Frontal cortex (tissue), 3 donors: ENCODE measurements at regions not wholly inside any gene's neighbourhood (a gene's known extent, or its start where the extent isn't known, plus 50 kb on each side); places are given as distances from the start of the nearest gene placed in this dataset.
"Not testable (repeated sequence)": the region's sequence is repeated elsewhere in the genome, so short reads cannot be mapped to it uniquely, and the experiment has no call there.

ENCODE experiments used
- DNase-seq, 2 donors: peaks; one replicate each; pipeline ENCODE4 v3.0.0; 2012; ENCODE audit warnings: low spot score in 2 of 2
- FAIRE-seq: peaks from 2 replicates; lab custom pipeline; 2012; peaks lifted over from hg19 to GRCh38; lab: Jason Lieb, UNC
- donor health status: control.
- donor health status: control.
- donor health status: control.

DNA sequence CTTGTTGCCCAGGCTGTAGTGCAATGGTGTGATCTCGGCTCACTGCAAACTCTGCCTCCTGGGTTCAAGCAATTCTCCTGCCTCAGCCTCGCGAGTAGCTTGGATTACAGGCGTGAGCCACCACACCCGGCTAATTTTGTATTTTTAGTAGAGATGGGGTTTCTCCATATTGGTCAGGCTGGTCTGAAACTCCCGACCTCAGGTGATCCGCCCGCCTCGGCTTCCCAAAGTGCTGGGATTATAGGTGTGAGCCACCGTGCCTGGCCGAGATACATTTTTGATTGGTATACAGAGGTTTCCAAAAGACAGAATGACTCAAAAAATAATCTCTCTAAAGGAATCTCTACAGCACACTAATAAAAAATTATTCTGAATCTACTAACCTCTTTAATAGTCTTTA is 187.0 kb upstream of the RTL1 start:
- DNase-seq, FAIRE-seq: not testable (repeated sequence)

DNA sequence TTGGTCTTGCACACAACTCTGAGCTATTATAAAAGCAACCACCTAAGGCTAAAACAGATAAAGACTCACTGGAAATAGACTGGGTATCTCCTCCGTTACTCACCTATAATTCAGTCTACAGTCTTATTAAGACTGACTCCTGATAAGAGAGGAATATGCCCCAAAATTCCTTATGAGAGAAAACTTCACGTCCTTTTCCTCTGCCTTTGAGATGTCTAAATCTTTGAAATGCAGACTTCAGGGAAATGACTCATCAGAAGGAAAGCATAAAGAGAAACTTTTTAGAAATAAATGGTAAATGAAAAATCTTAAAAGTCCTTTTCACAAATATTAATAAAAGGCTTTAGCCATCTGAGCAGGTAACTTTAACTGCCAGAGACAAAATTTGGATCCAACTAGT is 187.5 kb upstream of the RTL1 start:
- DNase-seq (no peak), FAIRE-seq (no peak)

DNA sequence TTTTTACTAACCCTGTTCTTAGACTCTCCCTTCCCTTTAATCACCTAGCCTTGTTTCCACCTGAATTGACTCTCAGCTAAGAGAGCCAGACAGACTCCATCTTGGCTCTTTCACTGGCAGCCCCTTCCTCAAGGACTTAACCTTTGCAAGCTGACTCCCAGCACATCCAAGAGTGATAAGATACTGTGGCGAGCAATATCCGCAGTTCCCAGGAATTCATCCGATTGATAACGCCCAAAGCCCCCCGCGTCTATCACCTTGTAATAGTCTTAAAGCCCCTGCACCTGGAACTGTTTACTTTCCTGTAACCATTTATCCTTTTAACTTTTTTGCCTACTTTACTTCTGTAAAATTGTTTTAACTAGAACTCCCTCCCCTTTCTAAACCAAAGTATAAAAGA is 191.4 kb upstream of the RTL1 start:
- DNase-seq, FAIRE-seq: not testable (repeated sequence)

DNA sequence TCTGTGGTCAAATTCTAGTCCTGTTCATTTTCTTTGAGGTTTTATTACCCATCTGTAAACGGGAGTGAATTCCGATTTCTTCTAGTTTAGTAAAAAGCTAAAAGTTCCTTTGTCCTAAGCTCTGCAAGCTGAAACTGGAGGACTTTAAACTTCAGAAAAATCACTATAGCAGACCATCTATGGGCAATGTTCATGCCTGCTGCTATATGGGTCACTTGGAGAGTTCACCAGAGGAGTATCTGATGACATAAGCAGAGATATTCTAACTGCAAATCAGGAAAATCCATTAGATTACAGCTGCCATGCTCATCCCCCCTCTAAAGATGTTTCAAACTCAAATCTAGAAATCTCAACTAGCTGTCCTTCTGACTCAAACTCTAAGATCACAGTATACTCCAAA is 193.0 kb upstream of the RTL1 start:
- no peak for FAIRE-seq
- DNase-seq: no peak

DNA sequence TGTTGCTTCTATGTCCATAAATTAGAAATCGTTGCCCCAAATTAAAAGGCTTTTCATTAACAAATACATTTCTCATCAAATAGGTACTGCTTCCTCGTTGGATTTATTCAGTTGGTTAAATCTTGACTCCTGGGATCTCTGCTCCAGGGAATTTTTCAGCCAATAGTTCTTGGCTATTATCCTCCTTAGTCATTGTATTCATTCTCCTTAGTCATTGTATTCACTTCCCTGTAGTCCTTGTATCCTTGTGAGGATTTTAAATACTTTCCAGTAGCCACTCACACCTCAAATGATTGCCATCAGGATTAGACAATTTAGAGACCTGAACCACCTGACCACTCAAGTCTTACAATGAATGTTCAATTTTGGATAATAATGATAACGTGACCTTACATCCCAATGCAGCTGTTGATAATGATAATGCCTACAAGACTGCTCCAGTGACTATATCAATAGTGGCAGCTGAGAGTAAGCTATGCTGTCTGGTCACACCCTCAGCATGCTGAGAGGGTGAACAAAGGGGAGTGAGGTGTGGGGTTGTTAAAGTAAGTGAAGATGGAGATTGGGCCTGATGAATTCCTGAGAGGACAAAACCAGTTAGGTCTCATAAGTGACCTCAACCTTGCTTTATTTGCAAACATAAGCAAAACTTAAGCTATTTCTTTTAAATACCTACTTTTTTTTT is 193.7 kb upstream of the RTL1 start:
- FAIRE-seq (no peak), DNase-seq (no peak)

DNA sequence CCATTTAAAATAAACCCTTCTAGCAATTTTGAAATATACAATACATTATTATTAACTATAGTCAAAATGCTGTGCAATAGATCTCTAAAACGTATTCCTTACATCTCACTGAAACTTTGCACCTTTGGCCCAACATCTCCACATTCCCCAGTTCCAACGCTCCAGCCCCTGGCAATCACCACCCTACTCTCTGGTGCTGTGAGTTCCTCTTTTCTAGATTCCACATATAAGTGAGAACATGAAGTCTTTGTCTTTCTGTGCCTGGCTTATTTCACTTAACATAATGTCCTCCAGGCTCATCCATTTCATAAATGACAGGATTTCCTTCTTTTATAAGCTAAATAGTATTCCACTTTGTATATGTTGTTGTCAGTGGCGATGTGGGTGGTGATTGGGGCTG is 194.7 kb upstream of the RTL1 start:
- FAIRE-seq: no peak

DNA sequence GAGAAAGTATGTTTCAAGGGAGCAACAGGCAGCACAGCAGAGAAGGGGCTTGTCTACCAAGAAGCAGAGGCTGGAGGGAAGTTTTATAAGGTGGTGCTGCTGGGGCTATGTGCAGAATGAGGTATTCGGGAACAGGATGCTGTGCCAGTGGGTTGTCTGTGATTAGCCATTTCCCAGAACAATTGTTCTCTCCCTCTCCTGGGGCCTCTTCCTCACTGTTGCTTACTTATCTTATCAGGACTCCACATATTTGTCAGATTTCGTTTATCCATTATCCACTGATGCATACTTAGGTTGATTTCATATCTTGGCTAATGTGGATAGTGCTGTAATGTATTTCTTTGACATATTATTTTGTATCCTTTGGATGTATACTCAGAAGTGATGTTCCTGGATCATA is 195.1 kb upstream of the RTL1 start:
- DNase-seq (no peak), FAIRE-seq (no peak)

More for the DNA sequence above, 194.7 kb upstream of the RTL1 start:
- no peak for DNase-seq

DNA sequence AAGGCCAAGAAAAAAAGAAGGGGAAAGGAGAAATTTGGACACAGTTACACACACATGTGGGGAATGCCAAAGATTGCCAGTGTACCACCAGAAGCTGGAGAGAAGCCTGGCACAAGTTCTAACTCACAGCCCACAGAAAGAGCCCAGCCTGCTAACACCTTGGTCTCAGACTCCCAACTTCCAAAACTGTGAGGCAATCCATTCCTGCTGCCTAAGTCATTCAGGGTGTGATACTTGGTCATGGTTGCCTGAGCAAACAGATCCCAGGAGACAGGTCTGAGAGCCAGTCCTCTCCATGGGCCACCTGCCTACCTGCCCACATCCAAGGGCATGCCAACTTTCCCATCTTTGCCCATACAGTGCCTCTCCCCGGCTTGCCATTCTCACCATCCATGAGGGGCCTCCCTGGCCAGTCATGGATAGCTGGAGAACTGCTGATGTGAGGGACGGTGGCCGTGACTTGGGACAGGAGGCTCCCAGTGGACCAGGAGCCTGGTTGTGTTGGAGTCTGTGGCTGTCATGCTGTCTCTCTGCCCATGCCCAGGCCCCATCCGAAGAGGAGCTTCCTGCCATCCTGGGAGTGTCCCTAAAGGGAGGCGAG is 198.0 kb upstream of the RTL1 start:
- DNase-seq: no peak
- FAIRE-seq: no peak

DNA sequence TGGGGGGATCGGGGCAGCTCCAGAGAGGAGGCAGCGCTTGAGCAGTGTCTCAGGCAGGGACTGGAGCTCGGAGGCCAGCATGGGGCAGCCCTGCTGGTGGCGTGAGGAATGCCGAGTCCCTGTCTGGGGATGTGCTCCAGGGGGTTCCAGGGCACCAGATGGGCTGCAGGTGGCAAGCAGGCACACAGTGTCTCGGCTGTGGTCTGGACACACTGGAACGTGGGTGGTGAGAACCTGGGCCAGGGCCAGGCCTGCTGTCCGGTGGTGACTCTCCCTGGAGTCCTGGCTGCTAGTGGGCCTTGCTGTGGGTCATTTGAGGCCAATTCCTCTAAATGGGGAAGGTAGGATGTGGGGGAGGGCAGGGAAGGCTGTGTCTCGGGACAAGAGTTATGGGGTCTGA is 199.4 kb upstream of the RTL1 start:
- DNase-seq: no peak
- FAIRE-seq: no peak

DNA sequence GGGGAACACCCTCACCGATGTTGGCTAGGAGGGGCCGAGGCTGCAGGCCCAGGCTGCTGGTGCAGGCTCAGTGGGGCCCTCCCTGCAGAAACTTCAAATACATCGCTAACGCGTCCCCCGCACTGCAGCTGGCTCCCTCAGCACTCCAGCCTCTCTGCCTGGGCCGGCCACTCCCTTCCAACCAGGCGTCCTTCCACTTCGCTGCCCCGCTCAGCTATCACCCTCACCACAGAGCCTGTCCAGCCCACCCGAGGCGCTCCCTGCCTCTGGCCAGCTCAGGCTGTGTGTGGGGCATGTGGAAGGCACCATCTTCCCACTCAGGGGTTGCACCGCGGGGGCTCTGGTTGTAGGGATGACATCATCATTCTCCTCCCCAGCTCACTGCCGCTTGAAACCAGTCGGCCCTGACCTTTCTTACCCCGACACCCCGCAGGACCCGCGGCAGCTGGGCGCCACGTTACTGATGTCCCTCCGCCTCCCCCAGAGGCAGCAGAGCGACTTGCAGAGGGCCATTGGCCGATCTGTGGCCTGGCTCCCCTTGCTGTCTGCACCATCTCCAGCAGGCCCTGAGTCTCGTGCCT is 199.9 kb upstream of the RTL1 start:
- no peak for FAIRE-seq

DNA sequence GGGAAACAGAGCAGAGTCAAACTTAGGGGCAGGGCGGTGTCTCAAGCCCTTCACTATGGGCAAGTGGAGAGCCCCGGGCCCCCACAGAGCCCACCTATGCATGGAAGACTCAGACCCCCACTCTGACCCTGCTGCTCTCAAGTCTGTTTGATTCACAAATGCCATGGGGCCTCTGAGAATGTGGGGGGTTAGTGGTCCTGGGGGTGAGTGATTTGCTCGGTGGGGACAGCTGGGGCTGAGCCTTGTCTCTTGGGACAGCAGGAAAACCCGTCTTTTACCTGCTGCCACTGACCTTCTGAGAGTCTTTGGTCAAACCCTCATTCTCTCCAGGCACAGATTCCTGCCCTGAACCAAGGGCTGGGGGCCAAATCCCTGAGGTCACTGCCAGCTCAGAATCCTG is 201.0 kb upstream of the RTL1 start:
- no peak for FAIRE-seq
- DNase-seq: no peak

More for the DNA sequence above, 199.9 kb upstream of the RTL1 start:
- no peak for DNase-seq

DNA sequence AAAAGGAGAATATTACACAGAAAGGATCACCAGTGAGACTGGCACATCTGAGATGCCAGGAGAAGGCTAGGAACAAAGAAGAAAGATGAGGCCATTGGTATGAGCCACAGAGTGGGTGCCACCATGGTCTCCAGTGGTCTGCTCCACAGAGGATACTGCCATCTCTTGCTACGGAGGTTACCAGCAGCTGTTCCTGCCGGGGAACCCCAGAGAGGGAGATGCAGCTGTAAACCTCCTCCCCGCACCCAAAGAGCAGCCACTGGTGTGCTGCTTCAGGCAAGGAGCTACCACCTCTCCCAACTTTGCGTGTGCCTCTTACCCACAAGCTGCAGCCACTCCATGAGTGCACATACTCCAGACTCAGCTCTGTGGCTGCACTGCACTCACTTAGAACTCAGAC is 201.5 kb upstream of the RTL1 start:
- DNase-seq (no peak), FAIRE-seq (no peak)

DNA sequence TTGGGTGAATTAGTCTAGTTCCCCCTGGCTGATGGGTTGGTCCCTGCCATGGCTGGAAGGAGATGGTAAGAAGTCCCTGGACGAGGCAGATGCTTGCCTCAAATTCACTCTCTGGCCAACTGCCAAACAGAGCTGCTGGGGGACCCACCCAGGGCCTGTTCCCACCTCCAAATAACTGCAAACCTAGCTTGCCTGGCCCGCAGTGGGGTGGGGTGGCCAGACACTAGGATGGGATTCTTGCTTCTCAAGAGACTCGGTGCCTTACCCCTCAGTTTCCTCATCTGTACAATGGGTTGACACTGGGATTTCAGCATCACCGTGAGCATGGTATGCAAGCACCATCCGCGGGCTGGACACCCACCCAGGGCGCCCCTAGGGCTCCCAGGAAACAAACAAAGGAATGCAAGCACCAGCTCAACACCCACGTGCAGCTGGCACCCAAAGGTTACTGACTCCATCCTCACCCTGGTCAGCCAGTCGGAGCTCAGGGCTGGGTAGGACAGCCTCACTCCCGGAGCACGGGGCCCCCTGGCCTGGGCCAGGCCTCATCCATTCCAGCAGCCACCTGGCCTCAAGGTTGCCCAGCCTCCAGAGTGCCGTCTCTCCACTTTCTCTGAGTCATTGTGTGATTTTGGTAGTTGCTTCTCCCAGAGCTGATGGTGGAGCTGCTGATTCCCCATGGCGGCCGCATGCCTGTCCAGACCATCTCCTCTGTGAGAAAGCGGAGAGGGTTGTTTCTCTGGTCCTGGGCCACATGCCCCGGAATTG is 205.2 kb upstream of the RTL1 start:
- FAIRE-seq (no peak), DNase-seq (no peak)

DNA sequence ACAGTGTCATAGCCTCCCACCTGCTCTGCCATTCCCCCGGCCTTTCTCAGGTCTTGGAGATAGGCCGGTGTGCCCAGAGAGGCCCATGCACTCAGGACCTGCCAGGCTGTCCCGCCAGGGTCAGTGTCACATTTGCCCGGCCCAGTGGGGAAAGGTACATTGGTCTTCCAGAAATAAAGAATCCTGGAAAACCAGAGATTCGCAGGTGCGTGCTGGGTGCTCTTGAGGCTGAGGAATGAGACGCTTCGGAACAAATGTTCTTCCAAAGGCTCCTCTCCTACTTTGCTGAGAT is 205.8 kb upstream of the RTL1 start:
- FAIRE-seq (no peak), DNase-seq (no peak)

DNA sequence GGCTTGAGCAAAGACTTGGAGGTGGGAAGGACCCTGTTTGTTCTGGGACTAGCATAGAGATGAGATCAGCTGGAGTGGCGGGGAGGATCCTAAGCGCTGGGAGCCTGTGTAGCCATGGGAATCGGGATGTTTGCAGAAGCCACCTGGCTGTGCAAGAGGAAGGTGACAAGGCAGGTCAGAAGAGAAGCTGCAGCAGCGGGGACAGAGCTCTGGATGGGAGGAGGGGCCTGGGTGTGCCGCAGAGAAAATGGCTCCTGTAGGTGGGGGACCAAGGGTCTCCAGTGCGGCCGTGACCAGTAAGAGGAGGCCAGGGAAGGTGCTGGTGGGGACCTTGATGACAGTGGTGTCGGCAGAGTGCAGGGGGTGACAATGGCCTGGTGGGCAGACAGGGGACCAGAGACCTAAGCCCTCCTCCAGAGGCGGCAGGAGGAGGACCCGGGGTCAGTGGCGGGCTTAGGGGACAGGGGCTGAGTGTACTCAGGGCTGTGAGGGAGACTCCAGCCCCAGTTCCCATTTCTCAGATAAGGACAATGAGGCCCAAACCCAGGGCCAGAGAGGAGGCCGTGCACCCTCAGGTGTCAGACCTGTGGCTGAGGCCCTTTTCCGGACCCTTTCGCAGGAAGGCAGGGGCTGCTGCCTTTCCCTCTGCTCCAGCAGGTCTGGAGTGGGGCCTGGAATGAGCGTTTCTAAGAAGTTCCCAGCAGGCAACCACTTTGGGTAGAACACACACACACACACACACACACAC is 206.6 kb upstream of the RTL1 start:
- no peak for FAIRE-seq

DNA sequence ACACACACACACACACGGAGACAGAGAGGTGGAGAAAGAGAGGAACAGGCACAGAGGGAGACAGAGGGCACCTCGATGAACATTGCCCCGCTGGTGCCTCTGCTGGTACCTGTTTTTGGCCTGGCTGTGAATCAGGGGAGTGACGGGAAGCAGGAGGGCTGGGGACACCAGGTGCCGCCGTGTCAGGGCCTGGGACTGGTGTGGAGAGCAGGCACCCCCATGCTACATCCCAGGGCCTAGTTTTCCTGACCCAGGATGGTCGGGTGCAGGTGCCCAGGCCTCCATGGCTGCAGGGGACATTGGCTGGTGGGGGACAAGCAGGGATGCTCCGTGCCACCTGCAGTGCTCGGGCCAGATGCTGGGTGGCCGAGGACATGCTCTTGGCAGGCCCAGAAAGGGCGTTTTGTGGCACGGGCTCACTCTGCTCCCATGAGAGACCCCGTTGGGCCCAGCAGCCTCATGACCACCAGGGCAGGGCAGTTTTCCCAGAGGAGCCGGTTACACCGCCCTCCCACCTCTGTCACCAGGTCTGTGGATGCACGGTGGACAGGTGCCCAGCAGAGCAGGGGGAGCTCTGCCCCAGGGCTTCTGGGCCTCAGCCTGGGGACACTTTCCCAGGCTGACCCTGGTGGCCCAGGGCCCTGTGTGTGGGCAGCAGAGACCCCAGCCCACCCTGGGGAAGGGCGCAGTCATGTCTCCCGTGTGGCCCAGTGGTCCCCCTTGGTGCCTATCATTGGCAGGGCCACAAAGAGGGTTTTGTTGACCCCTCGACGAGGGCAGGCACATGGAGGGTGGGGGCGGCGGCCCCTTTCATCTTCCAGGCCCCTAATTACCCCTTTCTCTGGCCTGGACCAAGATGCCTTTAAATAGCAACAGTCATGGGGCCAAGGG is 207.5 kb upstream of the RTL1 start:
- DNase-seq (no peak), FAIRE-seq (no peak)

More for the DNA sequence above, 206.6 kb upstream of the RTL1 start:
- DNase-seq: no peak

DNA sequence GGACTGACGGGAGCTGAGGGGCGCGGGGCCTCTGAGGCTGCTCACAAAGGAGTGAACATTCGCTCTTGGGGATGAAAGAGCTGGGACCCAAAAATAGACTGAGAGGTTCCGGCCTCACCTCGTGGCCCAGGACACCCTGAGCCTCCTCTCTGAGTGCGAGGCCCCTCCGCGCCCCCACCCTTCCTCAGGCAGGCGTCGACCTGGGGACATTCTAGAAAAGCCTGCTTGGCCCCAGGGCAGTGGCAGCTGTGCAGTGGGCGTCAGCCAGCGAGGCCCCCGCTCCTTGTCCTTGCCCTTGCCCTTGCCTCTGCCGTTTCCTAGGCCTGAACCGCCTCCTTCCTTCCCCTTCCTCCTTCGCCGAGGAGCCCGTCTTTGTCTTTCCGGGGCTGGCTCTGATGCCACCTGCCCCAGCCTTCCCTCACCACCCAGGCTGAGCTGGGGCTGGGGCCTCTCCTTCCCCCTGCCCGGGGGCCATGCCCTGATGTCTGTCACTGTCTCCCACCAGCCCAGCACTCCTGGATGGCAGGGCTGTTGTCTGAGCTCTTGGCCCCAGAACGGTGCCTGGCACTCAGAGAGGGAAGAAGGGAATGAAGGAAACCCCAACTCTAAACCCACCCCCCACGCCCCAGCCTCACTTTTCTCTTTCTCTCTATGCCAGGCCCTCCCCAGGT is 208.2 kb upstream of the RTL1 start:
- DNase-seq: no peak
- FAIRE-seq: no peak

DNA sequence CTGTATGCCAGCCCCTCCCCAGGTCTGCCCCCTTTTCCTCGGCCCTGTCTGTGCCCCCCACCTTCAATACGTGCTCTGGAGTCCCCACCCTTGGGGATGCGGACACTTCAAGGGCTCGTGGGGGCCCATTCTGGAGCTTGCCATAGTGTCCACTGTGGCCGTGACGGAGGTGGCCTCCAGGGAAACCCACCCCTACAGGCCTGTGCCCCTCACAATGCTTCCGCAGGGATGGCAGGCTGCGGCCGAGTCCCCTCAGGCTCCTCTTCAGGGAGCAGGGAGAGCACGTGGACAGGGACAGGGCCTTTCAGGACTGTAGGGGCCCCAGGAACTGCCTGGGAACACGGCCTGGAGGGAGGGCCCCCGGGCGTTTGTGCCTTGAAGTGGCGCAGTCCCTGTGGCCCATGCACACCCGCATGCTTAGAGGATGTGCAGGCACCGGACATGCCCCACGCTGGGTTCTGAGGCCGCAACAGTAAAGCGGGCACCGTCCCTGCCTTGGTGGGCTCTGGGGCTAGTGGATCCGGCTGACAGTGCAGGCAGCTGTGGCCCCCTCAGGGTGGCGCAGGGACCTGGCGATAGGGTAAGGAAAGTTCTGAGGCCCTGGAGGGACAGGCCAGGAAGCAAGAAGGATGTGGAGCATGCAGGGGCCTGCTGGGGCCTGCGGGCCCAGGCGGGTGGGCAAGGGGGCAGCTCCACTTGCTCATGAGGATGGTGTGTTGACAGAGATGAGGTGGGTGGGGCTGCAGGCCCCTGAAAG is 209.0 kb upstream of the RTL1 start:
- DNase-seq: no peak

More for the DNA sequence above, 209.0 kb upstream of the RTL1 start:
- FAIRE-seq: no peak
